ENCODE measurements at regions not wholly inside any gene's neighbourhood (a gene's known extent, or its start where the extent isn't known, plus 50 kb on each side); places are given as distances from the start of the nearest gene placed in this dataset.

GRCh38 chr13:67353031-67353430, 122.9 kb upstream of the PCDH9 start:
- TF ChIP-seq CTCF (IDR thresholded peaks at IDR 0.05; ENCODE audit: control extremely low read depth, extremely low read depth, low read depth, missing control alignments), result no peak
- no peak for DNase-seq (ENCODE audit: extremely low spot score)
- ChIA-PET CTCF (no interaction called here), POLR2A (no interaction called here)

- no peak for TF ChIP-seq CTCF (IDR thresholded peaks at IDR 0.05; ENCODE audit: control extremely low read depth, extremely low read depth, low read depth, missing control alignments)
- DNase-seq (ENCODE audit: extremely low spot score), result no peak
- ChIA-PET CTCF (no interaction called here), POLR2A (no interaction called here)
Observed at GRCh38 chr13:67351909-67352308, 121.8 kb upstream of the PCDH9 start.

- POLR2A ChIA-PET, result no interaction called here
- CTCF ChIA-PET, result no interaction called here
- DNase-seq (ENCODE audit: extremely low spot score), result no peak
- TF ChIP-seq CTCF (IDR thresholded peaks at IDR 0.05; ENCODE audit: control extremely low read depth, extremely low read depth, low read depth, missing control alignments), result no peak
Observed at GRCh38 chr13:67351114-67351513, 121.0 kb upstream of the PCDH9 start.

- ChIA-PET CTCF (no interaction called here), POLR2A (no interaction called here)
- TF ChIP-seq CTCF (IDR thresholded peaks at IDR 0.05; ENCODE audit: control extremely low read depth, extremely low read depth, low read depth, missing control alignments), result no peak
- no peak for DNase-seq (ENCODE audit: extremely low spot score)
Observed at GRCh38 chr13:67343777-67344176, 113.6 kb upstream of the PCDH9 start.

GRCh38 chr13:67341406-67341805, 111.3 kb upstream of the PCDH9 start:
- POLR2A ChIA-PET, result no interaction called here
- no peak for TF ChIP-seq CTCF (IDR thresholded peaks at IDR 0.05; ENCODE audit: control extremely low read depth, extremely low read depth, low read depth, missing control alignments)
- DNase-seq (ENCODE audit: extremely low spot score), result no peak
- CTCF ChIA-PET, result no interaction called here

GRCh38 chr13:67330149-67330548, 100.0 kb upstream of the PCDH9 start:
- ChIA-PET POLR2A (no interaction called here), CTCF (interaction anchor here (0.8 kb wide), 1 partner anchor 44 kb away, joined by 3 read pairs; no protein-coding TSS in a partner anchor)
- no peak for TF ChIP-seq CTCF (IDR thresholded peaks at IDR 0.05; ENCODE audit: control extremely low read depth, extremely low read depth, low read depth, missing control alignments)
- no peak for DNase-seq (ENCODE audit: extremely low spot score)

- ChIA-PET POLR2A (interaction anchor here (0.6 kb wide), 1 partner anchor 101 kb away, joined by 3 read pairs; no protein-coding TSS in a partner anchor), CTCF (no interaction called here)
- TF ChIP-seq CTCF (IDR thresholded peaks at IDR 0.05; ENCODE audit: control extremely low read depth, extremely low read depth, low read depth, missing control alignments), result no peak
- DNase-seq (ENCODE audit: extremely low spot score), result no peak
Observed at GRCh38 chr13:67328895-67329294, 98.8 kb upstream of the PCDH9 start.

All from GM10248 (cell line).